IMR-90 (cell line): ENCODE measurements at regions not wholly inside any gene's neighbourhood (a gene's known extent, or its start where the extent isn't known, plus 50 kb on each side); places are given as distances from the start of the nearest gene placed in this dataset.

Experiments used
- BHLHE40 ChIP-seq: fragments of 150-350 bp; IDR thresholded peaks from 2 replicates; pipeline ENCODE4 v1.6.1; 2016; ENCODE audit warnings: mild to moderate bottlenecking, low read depth, low read length
- CEBPB ChIP-seq: IDR thresholded peaks from 2 replicates; pipeline ENCODE4 v1.6.1; 2012; ENCODE audit warnings: low read depth, low read length, improper control_type of control experiment
- CTCF ChIP-seq: conservative IDR thresholded peaks from 2 replicates; pipeline ENCODE4 v1.5.1; 2012; ENCODE audit warnings: mild to moderate bottlenecking, low read depth, low read length, improper control_type of control experiment
- ELK1 ChIP-seq: fragments of 150-350 bp; IDR thresholded peaks from 2 replicates; pipeline ENCODE4 v1.6.1; 2016; ENCODE audit warnings: low read depth, mild to moderate bottlenecking, low read length, moderate library complexity, borderline replicate concordance
- POLR2A ChIP-seq: IDR thresholded peaks from 2 replicates; pipeline ENCODE4 v1.6.1; 2012; ENCODE audit warnings: mild to moderate bottlenecking, low read depth, low read length

GRCh38 chr12:89273525-89273924 is 78.8 kb downstream of the DUSP6 start:
- TF ChIP-seq POLR2A (no peak), BHLHE40 (no peak), CTCF (no peak), CEBPB (no peak), ELK1 (no peak)
